ENCODE measurements at regions not wholly inside any gene's neighbourhood (a gene's known extent, or its start where the extent isn't known, plus 50 kb on each side); places are given as distances from the start of the nearest gene placed in this dataset.

GRCh38 chr11:90531001-90531400, 308.2 kb upstream of the CHORDC1 start:
- intact Hi-C loops (cut with DNase I): no loop called here
- no peak for ATAC-seq
- Histone ChIP-seq H3K4me3 (no peak overlapping the region), H3K36me3 (no peaks in the 10 kb centered on the region), H3K4me1 (no peaks in the 10 kb centered on the region), H3K27me3 (no peaks in the 10 kb centered on the region), H3K27ac (no peak overlapping the region), H3K9me3 (no peaks in the 10 kb centered on the region)
- DNase-seq: no peak
- 60% methylated on average over 1 of the region's 1 CpG for WGBS (ENCODE audit: insufficient coverage, low coverage, low lambda C conversion rate, missing lambda C conversion rate)
- TF ChIP-seq POLR2A (IDR thresholded peaks at IDR 0.05) (no peak), CTCF (IDR thresholded peaks at IDR 0.05) (no peak)

GRCh38 chr11:90525962-90526361, 303.1 kb upstream of the CHORDC1 start:
- Histone ChIP-seq H3K9me3 (no peaks in the 10 kb centered on the region), H3K4me1 (no peaks in the 10 kb centered on the region), H3K36me3 (no peaks in the 10 kb centered on the region), H3K4me3 (no peak overlapping the region), H3K27me3 (no peaks in the 10 kb centered on the region), H3K27ac (no peak overlapping the region)
- no peak for DNase-seq
- 80% methylated on average over 1 of the region's 1 CpG for WGBS (ENCODE audit: insufficient coverage, low coverage, low lambda C conversion rate, missing lambda C conversion rate)
- ATAC-seq: no peak
- intact Hi-C loops (cut with DNase I): no loop called here
- no peak for TF ChIP-seq POLR2A (IDR thresholded peaks at IDR 0.05)
- no peak for TF ChIP-seq CTCF (IDR thresholded peaks at IDR 0.05)

GRCh38 chr11:90512846-90513245, 290.0 kb upstream of the CHORDC1 start:
- Histone ChIP-seq H3K4me1 (no peaks in the 10 kb centered on the region), H3K27ac (no peak overlapping the region), H3K4me3 (no peak overlapping the region), H3K36me3 (no peaks in the 10 kb centered on the region), H3K9me3 (no peaks in the 10 kb centered on the region), H3K27me3 (no peaks in the 10 kb centered on the region)
- intact Hi-C loops (cut with DNase I): no loop called here
- DNase-seq (no peak), ATAC-seq (no peak)
- no peak for TF ChIP-seq POLR2A (IDR thresholded peaks at IDR 0.05)
- TF ChIP-seq CTCF (IDR thresholded peaks at IDR 0.05): no peak

- no peak for ATAC-seq
- Histone ChIP-seq H3K27me3 (no peaks in the 10 kb centered on the region), H3K27ac (no peak overlapping the region), H3K36me3 (no peaks in the 10 kb centered on the region), H3K9me3 (no peaks in the 10 kb centered on the region), H3K4me1 (no peaks in the 10 kb centered on the region), H3K4me3 (no peak overlapping the region)
- intact Hi-C loops (cut with DNase I): no loop called here
- WGBS (ENCODE audit: insufficient coverage, low coverage, low lambda C conversion rate, missing lambda C conversion rate): 77% methylated on average over 5 of the region's 5 CpGs
- no peak for DNase-seq
- TF ChIP-seq POLR2A (IDR thresholded peaks at IDR 0.05) (no peak), CTCF (IDR thresholded peaks at IDR 0.05) (no peak)
These were observed 288.0 kb upstream of the CHORDC1 start for GRCh38 chr11:90510839-90511238.

- intact Hi-C loops (cut with DNase I): no loop called here
- no peak for TF ChIP-seq POLR2A (IDR thresholded peaks at IDR 0.05)
- TF ChIP-seq CTCF (IDR thresholded peaks at IDR 0.05): no peak
These were observed 278.2 kb upstream of the CHORDC1 start for GRCh38 chr11:90500922-90501568.

More at GRCh38 chr11:90500922-90501568, 278.2 kb upstream of the CHORDC1 start:
- H3K4me3 ChIP-seq: no peak overlapping the region
- H3K27me3 ChIP-seq: no peaks in the 10 kb centered on the region
- H3K27ac ChIP-seq: no peak overlapping the region
- no peaks in the 10 kb centered on the region for H3K4me1 ChIP-seq
- no peaks in the 10 kb centered on the region for H3K36me3 ChIP-seq
- no peak for DNase-seq
- ATAC-seq: no peak
- 64% methylated on average over 5 of the region's 5 CpGs for WGBS (ENCODE audit: insufficient coverage, low coverage, low lambda C conversion rate, missing lambda C conversion rate)
- H3K9me3 ChIP-seq: no peaks in the 10 kb centered on the region
